Lung (tissue), 11 donors: ENCODE measurements at regions not wholly inside any gene's neighbourhood (a gene's known extent, or its start where the extent isn't known, plus 50 kb on each side); places are given as distances from the start of the nearest gene placed in this dataset.
"Not testable (repeated sequence)": the region's sequence is repeated elsewhere in the genome, so short reads cannot be mapped to it uniquely, and the experiment has no call there.

Source experiments
- ATAC-seq: fragments of 200-7000 bp; cut with Tn5 transposase; one replicate; pipeline ENCODE4 v1.9.1; 2020; ENCODE audit warnings: moderate number of reproducible peaks; ENCODE audit not compliant: insufficient read depth, low FRiP score
- DNase-seq, 3 donors: peaks; one replicate each; pipeline ENCODE4 v3.0.0-alpha.2; 2013 to 2017
- H3K27ac ChIP-seq, 2 donors: one replicate each; pipeline ENCODE4 v1.5.1; 2013; ENCODE audit warnings: mild to moderate bottlenecking in 2 of 2, moderate library complexity in 2 of 2, control low read depth in 1 of 2, inconsistent platforms in 1 of 2, low read depth in 1 of 2, low read length in 1 of 2
- H3K27me3 ChIP-seq, 3 donors: one replicate each; pipeline ENCODE4 v1.5.1; 2013; ENCODE audit warnings: low read length in 2 of 3; ENCODE audit not compliant: control insufficient read depth in 3 of 3, insufficient read depth in 3 of 3
- H3K36me3 ChIP-seq, 4 donors: one replicate each; pipeline ENCODE4 v1.5.1; 2013; ENCODE audit warnings: low read length in 4 of 4, mild to moderate bottlenecking in 1 of 4, moderate library complexity in 1 of 4; ENCODE audit not compliant: control insufficient read depth in 4 of 4, insufficient read depth in 4 of 4
- H3K4me1 ChIP-seq, 5 donors: one replicate each; pipeline ENCODE4 v1.5.1; 2013; ENCODE audit warnings: low read length in 5 of 5, mild to moderate bottlenecking in 2 of 5, moderate library complexity in 1 of 5; ENCODE audit not compliant: control insufficient read depth in 5 of 5, insufficient read depth in 5 of 5
- H3K4me3 ChIP-seq: one replicate; pipeline ENCODE4 v1.5.1; 2013; ENCODE audit warnings: mild to moderate bottlenecking, control low read depth, moderate library complexity
- H3K9ac ChIP-seq, 2 donors: one replicate each; pipeline ENCODE4 v1.5.1; 2013; ENCODE audit warnings: low read length in 2 of 2, control low read depth in 1 of 2; ENCODE audit not compliant: insufficient read depth in 1 of 2
- H3K9me3 ChIP-seq, 4 donors: one replicate each; pipeline ENCODE4 v1.5.1; 2013; ENCODE audit warnings: low read length in 3 of 4, mild to moderate bottlenecking in 1 of 4, moderate library complexity in 1 of 4; ENCODE audit not compliant: control insufficient read depth in 4 of 4, insufficient read depth in 3 of 4
- CTCF ChIP-seq: IDR thresholded peaks from 2 replicates; pipeline ENCODE4 v1.5.1; 2012; ENCODE audit warnings: mild to moderate bottlenecking; ENCODE audit errors: control extremely low read depth, extremely low read depth
- WGBS, 2 donors: extraction: QIAGEN DNeasy Blood & Tissue Kit; methylation state at CpG; one replicate each; pipeline ENCODE4 v1.1.7; 2013; 5-methylcytosine and 5-hydroxymethylcytosine counted together
- donor health status: control.
- donor health status: control.
- donor health status: Bipolar disorder and iron deficiency.
- donor health status: healthy.
- donor health status: DM: yes; HTN: yes; CAD: no.

GRCh38 chr16:63653044-63653839 is 1468.6 kb downstream of the CDH11 start:
- Histone ChIP-seq H3K36me3 (no peaks in the 10 kb centered on the region), H3K9ac (no peak overlapping the region), H3K27ac (no peak overlapping the region), H3K27me3 (no peaks in the 10 kb centered on the region), H3K4me1 (no peaks in the 10 kb centered on the region), H3K4me3 (no peak overlapping the region), H3K9me3 (no peaks in the 10 kb centered on the region)
- no peak for TF ChIP-seq CTCF
- ATAC-seq (no peak), DNase-seq (peak in 1 of 3 donors; percentile 5)
- 75 to 79% methylated on average over 6 of the region's 6 CpGs for WGBS, 2 donors

- Histone ChIP-seq H3K4me1 (no peaks in the 10 kb centered on the region), H3K36me3 (no peaks in the 10 kb centered on the region), H3K27ac (no peak overlapping the region), H3K27me3 (no peaks in the 10 kb centered on the region), H3K9ac (no peak overlapping the region), H3K4me3 (no peak overlapping the region), H3K9me3 (no peaks in the 10 kb centered on the region)
- TF ChIP-seq CTCF: no peak
- DNase-seq (no peak), ATAC-seq (no peak)
- 75% methylated on average over 1 of the region's 1 CpG for WGBS, 2 donors
These were observed 1469.8 kb downstream of the CDH11 start for GRCh38 chr16:63652091-63652490.

GRCh38 chr16:63650550-63650949 is 1471.3 kb downstream of the CDH11 start:
- Histone ChIP-seq H3K27me3 (no peaks in the 10 kb centered on the region), H3K36me3 (no peaks in the 10 kb centered on the region), H3K4me1 (no peaks in the 10 kb centered on the region), H3K9me3 (no peaks in the 10 kb centered on the region), H3K9ac (no peak overlapping the region), H3K4me3 (no peak overlapping the region), H3K27ac (no peak overlapping the region)
- ATAC-seq (no peak), DNase-seq (no peak)
- no peak for TF ChIP-seq CTCF
- WGBS, 2 donors: 82 to 97% methylated on average over 4 of the region's 4 CpGs

- not testable (repeated sequence) for H3K9ac ChIP-seq, H3K36me3 ChIP-seq, DNase-seq, ATAC-seq, H3K4me1 ChIP-seq, H3K27ac ChIP-seq, H3K9me3 ChIP-seq, H3K27me3 ChIP-seq, H3K4me3 ChIP-seq
- 81 to 87% methylated on average over 10 of the region's 10 CpGs for WGBS, 2 donors
These were observed 1488.0 kb downstream of the CDH11 start for GRCh38 chr16:63633706-63634445.
